Ishikawa (cell line): ENCODE measurements at regions not wholly inside any gene's neighbourhood (a gene's known extent, or its start where the extent isn't known, plus 50 kb on each side); places are given as distances from the start of the nearest gene placed in this dataset.

Experiments used
- CEBPB ChIP-seq: IDR thresholded peaks from 2 replicates; pipeline ENCODE4 v1.6.1; 2012
- CREB1 ChIP-seq: IDR thresholded peaks from 2 replicates; pipeline ENCODE4 v1.6.1; 2012; ENCODE audit warnings: low read depth
- EP300 ChIP-seq: IDR thresholded peaks from 2 replicates; pipeline ENCODE4 v1.6.1; 2012; ENCODE audit warnings: borderline replicate concordance
- MAX ChIP-seq: IDR thresholded peaks from 2 replicates; pipeline ENCODE4 v1.6.1; 2012
- NFIC ChIP-seq: IDR thresholded peaks from 2 replicates; pipeline ENCODE4 v1.6.1; 2012
- RAD21 ChIP-seq: IDR thresholded peaks from 2 replicates; pipeline ENCODE4 v1.6.1; 2012; ENCODE audit warnings: low read depth
- REST ChIP-seq: IDR thresholded peaks from 2 replicates; pipeline ENCODE4 v1.6.1; 2012; ENCODE audit warnings: low read depth, mild to moderate bottlenecking
- TAF1 ChIP-seq: IDR thresholded peaks from 2 replicates; pipeline ENCODE4 v1.6.1; 2012; ENCODE audit warnings: low read depth, mild to moderate bottlenecking
- TCF12 ChIP-seq: IDR thresholded peaks from 2 replicates; pipeline ENCODE4 v1.6.1; 2012; ENCODE audit warnings: low read depth
- TEAD4 ChIP-seq: IDR thresholded peaks from 2 replicates; pipeline ENCODE4 v1.6.1; 2012
- YY1 ChIP-seq: IDR thresholded peaks from 2 replicates; pipeline ENCODE4 v1.6.1; 2012; ENCODE audit warnings: low read depth
- ZBTB7A ChIP-seq: IDR thresholded peaks from 2 replicates; pipeline ENCODE4 v1.6.1; 2012; ENCODE audit warnings: low read depth
- TF ChIP-seq, protein P1 (sequence below): IDR thresholded peaks from 2 replicates; pipeline ENCODE4 v1.6.1; 2012

GRCh38 chr2:22361571-22361970 lies 1023.4 kb upstream of the KLHL29 start:
- TF ChIP-seq TAF1, result no peak
- no peak for TF ChIP-seq CEBPB
- TF ChIP-seq CREB1, result no peak
- no peak for TF ChIP-seq RAD21
- no peak for TF ChIP-seq TCF12
- TF ChIP-seq EP300, result no peak
- TF ChIP-seq YY1, result no peak
- TF ChIP-seq NFIC, result no peak
- TF ChIP-seq REST, result no peak
- TF ChIP-seq TEAD4, result no peak
- no peak for TF ChIP-seq MAX
- TF ChIP-seq, protein P1, sequence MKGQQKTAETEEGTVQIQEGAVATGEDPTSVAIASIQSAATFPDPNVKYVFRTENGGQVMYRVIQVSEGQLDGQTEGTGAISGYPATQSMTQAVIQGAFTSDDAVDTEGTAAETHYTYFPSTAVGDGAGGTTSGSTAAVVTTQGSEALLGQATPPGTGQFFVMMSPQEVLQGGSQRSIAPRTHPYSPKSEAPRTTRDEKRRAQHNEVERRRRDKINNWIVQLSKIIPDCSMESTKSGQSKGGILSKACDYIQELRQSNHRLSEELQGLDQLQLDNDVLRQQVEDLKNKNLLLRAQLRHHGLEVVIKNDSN, result no peak
- no peak for TF ChIP-seq ZBTB7A
